WTC11 (cell line): ENCODE measurements at regions not wholly inside any gene's neighbourhood (a gene's known extent, or its start where the extent isn't known, plus 50 kb on each side); places are given as distances from the start of the nearest gene placed in this dataset.
"Not testable (repeated sequence)": the region's sequence is repeated elsewhere in the genome, so short reads cannot be mapped to it uniquely, and the experiment has no call there.

ENCODE experiments used
- CTCF ChIP-seq: fragments of 200-600 bp; IDR thresholded peaks from 2 replicates; pipeline ENCODE4 v1.8.0; 2022; ENCODE audit warnings: antibody characterized with exemption
- E2F4 ChIP-seq: sonication (generic); formaldehyde crosslinking; IDR thresholded peaks from 2 replicates; pipeline ENCODE4 v1.8.1; 2022; ENCODE audit warnings: low read depth, mild to moderate bottlenecking, moderate library complexity, missing genetic modification reagents, borderline replicate concordance
- HMGXB4 ChIP-seq: sonication (generic); formaldehyde crosslinking; IDR thresholded peaks from 2 replicates; pipeline ENCODE4 v1.8.1; 2023; ENCODE audit warnings: mild to moderate bottlenecking, moderate library complexity, missing genetic modification reagents
- JUN ChIP-seq: sonication (generic); formaldehyde crosslinking; IDR thresholded peaks from 2 replicates; pipeline ENCODE4 v1.8.0; 2023; ENCODE audit warnings: mild to moderate bottlenecking, missing genetic modification reagents
- RELA ChIP-seq: sonication (generic); formaldehyde crosslinking; IDR thresholded peaks from 2 replicates; pipeline ENCODE4 v1.8.1; 2022; ENCODE audit warnings: missing genetic modification reagents, mild to moderate bottlenecking, borderline replicate concordance
- STAT6 ChIP-seq: sonication (generic); formaldehyde crosslinking; conservative IDR thresholded peaks from 2 replicates; pipeline ENCODE4 v1.8.1; 2023; ENCODE audit warnings: mild to moderate bottlenecking, low read depth, missing genetic modification reagents, moderate library complexity
- USF1 ChIP-seq: sonication (generic); formaldehyde crosslinking; IDR thresholded peaks from 2 replicates; pipeline ENCODE4 v1.8.0; 2022; ENCODE audit warnings: mild to moderate bottlenecking, missing genetic modification reagents
- ZNF317 ChIP-seq: sonication (generic); formaldehyde crosslinking; IDR thresholded peaks from 2 replicates; pipeline ENCODE4 v1.8.1; 2023; ENCODE audit warnings: low read depth, mild to moderate bottlenecking, moderate library complexity, missing genetic modification reagents, borderline replicate concordance
- TF ChIP-seq, protein P1 (sequence below): fragments of 250-450 bp; sonication (Bioruptor Pico); IDR thresholded peaks from 2 replicates; pipeline ENCODE4 v2.1.2; 2022; ENCODE audit warnings: mild to moderate bottlenecking, moderate library complexity

DNA sequence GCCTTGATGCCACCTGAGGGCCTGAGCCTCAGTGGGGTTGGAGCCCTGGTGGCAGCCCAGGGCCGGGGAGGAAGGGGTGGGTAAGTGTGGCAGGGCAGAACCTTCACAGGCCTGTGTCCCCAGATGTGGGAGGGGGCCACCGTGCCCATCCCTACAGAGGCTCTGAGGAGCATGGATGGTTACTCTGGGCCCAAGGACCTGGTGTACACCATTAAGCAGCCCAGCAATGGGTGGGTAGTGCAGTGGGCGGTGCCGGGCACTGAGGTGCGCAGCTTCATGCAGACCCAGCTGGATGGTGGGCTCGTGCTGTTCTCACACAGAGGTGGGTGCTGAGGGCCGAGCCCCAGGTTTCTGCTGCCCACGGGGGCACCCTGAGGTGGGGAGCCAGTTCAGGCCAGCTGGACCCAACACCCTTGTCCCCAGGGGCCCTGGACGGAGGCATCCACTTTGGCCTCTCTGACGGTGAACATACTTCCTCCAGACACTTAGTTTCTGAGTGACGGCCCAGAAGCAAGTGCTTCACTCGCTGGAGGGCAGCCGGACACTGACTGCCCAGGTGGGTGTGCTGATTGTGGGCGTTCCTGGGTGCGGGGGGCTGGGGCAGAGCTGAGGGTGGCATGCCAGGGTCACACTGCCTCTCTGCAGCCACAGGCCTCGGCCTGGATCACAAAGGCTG is 179.1 kb upstream of the AKAP13 start:
- TF ChIP-seq USF1 (CRISPR knock-in tag); RELA; STAT6; CTCF; JUN (CRISPR knock-in tag); HMGXB4 (CRISPR knock-in tag); ZNF317; E2F4 (CRISPR knock-in tag): not testable (repeated sequence)
- TF ChIP-seq, protein P1, sequence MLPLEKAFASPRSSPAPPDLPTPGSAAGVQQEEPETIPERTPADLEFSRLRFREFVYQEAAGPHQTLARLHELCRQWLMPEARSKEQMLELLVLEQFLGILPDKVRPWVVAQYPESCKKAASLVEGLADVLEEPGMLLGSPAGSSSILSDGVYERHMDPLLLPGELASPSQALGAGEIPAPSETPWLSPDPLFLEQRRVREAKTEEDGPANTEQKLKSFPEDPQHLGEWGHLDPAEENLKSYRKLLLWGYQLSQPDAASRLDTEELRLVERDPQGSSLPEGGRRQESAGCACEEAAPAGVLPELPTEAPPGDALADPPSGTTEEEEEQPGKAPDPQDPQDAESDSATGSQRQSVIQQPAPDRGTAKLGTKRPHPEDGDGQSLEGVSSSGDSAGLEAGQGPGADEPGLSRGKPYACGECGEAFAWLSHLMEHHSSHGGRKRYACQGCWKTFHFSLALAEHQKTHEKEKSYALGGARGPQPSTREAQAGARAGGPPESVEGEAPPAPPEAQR, result not testable (repeated sequence)
